ENCODE measurements at regions not wholly inside any gene's neighbourhood (a gene's known extent, or its start where the extent isn't known, plus 50 kb on each side); places are given as distances from the start of the nearest gene placed in this dataset.

DNA sequence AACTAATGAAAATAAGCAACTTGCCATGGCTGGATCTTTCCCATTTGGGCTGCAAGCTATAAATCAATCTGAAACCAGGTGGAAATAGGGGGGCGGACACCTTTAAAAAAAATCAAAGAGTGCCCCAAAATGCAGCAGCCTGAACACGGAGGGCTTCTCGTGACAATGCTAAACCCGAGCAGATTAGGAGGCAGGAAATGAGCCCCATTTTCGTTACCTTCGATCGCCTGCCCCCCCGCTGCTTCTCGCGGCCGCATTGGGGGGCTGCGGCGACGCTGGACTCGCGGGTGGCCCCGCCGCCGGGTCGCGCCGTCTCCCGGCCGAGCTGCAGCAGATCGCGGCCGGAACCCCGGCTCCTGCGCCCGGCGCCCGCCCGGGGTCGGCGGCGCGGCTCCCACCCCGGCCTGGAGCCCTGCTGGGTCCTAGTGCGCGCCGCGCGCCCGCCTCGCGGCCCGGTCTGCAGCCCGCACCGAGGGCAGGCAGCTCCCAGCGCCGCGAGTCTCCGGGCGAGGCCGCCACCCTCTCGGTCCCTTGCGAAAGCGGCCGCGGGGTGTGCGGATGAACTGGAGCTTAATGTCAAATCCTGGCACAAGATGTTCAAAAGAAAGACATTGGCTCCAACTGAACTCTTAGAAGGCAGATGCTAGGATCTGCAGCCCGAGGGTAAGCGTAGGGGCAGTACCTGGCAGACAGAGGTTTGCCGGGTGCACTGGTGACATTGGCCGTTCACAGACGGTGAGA, 201.9 kb upstream of the FOXN3 start:
- peak overlapping the region; percentile 83 for H3K4me3 ChIP-seq (ENCODE audit: control insufficient read depth, low read depth, low read length)
- peak; percentile 58 for DNase-seq (ENCODE audit: low read depth)
- TF ChIP-seq, protein P1, sequence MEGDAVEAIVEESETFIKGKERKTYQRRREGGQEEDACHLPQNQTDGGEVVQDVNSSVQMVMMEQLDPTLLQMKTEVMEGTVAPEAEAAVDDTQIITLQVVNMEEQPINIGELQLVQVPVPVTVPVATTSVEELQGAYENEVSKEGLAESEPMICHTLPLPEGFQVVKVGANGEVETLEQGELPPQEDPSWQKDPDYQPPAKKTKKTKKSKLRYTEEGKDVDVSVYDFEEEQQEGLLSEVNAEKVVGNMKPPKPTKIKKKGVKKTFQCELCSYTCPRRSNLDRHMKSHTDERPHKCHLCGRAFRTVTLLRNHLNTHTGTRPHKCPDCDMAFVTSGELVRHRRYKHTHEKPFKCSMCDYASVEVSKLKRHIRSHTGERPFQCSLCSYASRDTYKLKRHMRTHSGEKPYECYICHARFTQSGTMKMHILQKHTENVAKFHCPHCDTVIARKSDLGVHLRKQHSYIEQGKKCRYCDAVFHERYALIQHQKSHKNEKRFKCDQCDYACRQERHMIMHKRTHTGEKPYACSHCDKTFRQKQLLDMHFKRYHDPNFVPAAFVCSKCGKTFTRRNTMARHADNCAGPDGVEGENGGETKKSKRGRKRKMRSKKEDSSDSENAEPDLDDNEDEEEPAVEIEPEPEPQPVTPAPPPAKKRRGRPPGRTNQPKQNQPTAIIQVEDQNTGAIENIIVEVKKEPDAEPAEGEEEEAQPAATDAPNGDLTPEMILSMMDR (conservative IDR thresholded peaks at IDR 0.05; ENCODE audit: control insufficient read depth, insufficient read depth, low read depth, low read length): no peak

DNA sequence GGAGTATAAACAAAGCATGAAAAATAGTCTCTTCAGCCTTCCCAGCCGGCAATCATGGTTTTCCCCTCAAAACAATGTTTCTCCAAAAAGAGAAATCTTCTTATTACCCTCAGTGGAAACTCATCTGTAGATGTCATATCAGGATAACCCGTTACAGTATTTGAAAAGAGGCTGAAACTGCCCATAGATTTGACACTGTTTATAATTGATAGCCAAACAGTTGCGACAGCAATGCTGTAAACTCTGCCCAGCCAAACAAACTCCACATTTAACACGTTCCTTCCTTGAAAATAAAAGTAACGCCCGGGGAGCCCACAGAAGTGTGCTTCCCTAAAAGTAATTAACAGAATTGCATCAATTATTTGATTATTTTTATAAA, 201.3 kb upstream of the FOXN3 start:
- peak; percentile 44 for DNase-seq (ENCODE audit: low read depth)
- peak overlapping the region; percentile 83 for H3K4me3 ChIP-seq (ENCODE audit: control insufficient read depth, low read depth, low read length)
- TF ChIP-seq, protein P1 (conservative IDR thresholded peaks at IDR 0.05; ENCODE audit: control insufficient read depth, insufficient read depth, low read depth, low read length): no peak

GRCh38 chr14:89617481-89618329, 200.7 kb upstream of the FOXN3 start:
- H3K4me3 ChIP-seq (ENCODE audit: control insufficient read depth, low read depth, low read length): peak overlapping the region; percentile 83
- peak; percentile 71 for DNase-seq (ENCODE audit: low read depth)
- TF ChIP-seq, protein P1 (conservative IDR thresholded peaks at IDR 0.05; ENCODE audit: control insufficient read depth, insufficient read depth, low read depth, low read length): no peak

GRCh38 chr14:89616852-89617341, 199.9 kb upstream of the FOXN3 start:
- H3K4me3 ChIP-seq (ENCODE audit: control insufficient read depth, low read depth, low read length): peak overlapping the region; percentile 83
- DNase-seq (ENCODE audit: low read depth): peak; percentile 31
- TF ChIP-seq, protein P1 (conservative IDR thresholded peaks at IDR 0.05; ENCODE audit: control insufficient read depth, insufficient read depth, low read depth, low read length): no peak

GRCh38 chr14:89616425-89616824, 199.4 kb upstream of the FOXN3 start:
- DNase-seq (ENCODE audit: low read depth): no peak
- TF ChIP-seq, protein P1 (conservative IDR thresholded peaks at IDR 0.05; ENCODE audit: control insufficient read depth, insufficient read depth, low read depth, low read length): no peak
- H3K4me3 ChIP-seq (ENCODE audit: control insufficient read depth, low read depth, low read length): no peak overlapping the region

GRCh38 chr14:89615421-89615820, 198.4 kb upstream of the FOXN3 start:
- TF ChIP-seq, protein P1 (conservative IDR thresholded peaks at IDR 0.05; ENCODE audit: control insufficient read depth, insufficient read depth, low read depth, low read length): no peak
- H3K4me3 ChIP-seq (ENCODE audit: control insufficient read depth, low read depth, low read length): no peak overlapping the region
- no peak for DNase-seq (ENCODE audit: low read depth)

All from fibroblast of mammary gland (primary cell).